ENCODE measurements at regions not wholly inside any gene's neighbourhood (a gene's known extent, or its start where the extent isn't known, plus 50 kb on each side); places are given as distances from the start of the nearest gene placed in this dataset.

DNA sequence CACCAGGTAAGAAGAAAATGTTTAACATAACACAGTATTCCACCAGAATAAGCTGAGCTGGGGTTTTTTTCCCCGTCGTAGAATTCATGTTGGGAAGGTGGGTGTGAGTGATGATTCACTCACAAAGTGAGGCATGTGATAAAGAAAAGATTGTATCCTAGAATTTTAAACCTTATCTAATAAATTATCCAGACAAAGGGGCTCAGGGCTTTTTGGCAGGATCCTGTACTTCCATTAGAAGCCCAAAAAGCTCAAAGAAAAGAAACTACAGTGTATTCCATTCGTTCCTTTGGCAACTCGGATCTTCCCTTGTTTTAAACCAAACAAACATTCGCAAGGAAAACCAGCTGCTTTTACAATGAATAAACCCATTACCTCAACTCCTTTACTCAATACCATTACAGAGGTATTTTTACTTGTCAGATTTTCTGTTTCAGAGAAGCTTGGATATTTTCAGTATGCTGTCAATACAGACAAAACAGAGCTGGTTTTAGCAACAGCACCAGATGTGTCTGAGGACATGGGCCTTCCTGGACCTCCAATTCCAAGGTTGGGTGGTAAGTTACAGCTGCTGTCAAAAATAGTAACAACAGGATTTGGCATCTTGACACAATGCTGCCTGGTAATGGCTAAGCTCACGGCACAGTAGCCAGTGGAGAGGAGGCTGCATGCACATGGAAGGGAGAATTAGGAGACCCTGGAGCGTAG lies 159.9 kb upstream of the RUNX1 start:
- DNase-seq = no peak

DNA sequence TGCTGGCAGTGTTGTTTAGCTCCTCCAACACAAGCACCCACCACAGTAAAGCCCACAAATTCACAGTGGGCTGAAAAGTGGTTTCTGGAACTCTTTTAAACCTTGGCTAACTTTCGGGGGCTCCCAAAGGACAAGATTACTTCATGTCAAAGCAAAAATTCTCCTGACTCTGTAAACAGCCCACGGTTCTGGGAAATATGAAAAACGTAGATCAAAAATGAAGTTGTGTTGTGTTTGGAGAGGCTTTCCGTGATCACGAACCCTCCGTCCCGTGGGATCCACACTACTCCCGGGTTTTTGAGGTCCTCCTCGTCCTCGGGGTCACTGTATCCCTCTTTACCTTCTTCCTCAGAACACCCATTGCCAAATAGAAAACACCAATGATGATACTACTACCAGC lies 159.0 kb upstream of the RUNX1 start:
- DNase-seq = no peak

GRCh38 chr21:35207322-35207721 lies 158.2 kb upstream of the RUNX1 start:
- no peak for DNase-seq

DNA sequence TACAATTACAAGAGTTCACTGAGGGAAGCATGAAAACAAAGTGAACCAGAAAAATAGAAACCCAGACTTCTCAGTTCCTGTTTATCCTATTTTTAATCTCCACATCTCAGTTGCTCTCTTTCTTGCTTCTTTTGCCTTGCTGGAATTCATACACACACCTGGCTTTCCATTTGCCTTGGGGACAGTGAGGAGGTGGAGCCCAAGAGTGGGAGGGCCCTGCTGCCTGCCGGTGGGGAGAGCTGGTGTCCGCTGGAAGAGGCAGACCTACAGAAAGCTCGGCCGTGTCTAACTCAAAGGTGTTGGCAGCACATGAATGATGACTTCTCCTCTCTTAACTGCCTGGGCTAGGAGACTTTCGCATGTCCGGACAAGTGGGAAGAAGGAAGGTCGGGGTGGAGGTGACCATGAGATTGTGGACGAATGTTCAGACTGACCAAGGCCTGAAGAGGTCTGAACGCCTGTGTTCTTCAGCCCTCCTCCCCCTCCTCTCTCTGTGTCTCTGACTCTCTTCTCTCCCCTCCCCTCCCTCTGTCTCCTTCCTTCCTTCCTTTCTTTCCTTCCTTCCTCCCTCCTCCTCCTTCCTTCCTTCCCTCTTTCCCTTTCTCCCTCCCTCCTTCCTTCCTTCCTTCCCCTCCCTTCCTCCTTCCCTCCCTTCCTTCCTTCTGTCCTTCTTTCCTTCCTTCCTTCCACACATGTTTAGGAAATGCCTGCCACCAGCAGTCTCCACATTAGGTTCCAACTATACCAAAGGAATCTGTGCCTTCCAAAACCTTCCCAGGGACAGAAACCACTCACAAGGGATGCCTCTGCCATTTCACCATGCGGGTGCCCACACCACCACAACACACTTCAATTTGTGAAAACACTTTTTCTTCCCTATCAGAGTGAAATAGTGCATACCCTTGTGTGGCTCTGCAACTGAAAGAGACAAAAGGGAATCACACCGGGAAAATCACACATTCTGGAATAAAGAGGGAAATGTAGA lies 157.3 kb upstream of the RUNX1 start:
- peak in 1 of 2 donors; percentile 15 for DNase-seq

DNA sequence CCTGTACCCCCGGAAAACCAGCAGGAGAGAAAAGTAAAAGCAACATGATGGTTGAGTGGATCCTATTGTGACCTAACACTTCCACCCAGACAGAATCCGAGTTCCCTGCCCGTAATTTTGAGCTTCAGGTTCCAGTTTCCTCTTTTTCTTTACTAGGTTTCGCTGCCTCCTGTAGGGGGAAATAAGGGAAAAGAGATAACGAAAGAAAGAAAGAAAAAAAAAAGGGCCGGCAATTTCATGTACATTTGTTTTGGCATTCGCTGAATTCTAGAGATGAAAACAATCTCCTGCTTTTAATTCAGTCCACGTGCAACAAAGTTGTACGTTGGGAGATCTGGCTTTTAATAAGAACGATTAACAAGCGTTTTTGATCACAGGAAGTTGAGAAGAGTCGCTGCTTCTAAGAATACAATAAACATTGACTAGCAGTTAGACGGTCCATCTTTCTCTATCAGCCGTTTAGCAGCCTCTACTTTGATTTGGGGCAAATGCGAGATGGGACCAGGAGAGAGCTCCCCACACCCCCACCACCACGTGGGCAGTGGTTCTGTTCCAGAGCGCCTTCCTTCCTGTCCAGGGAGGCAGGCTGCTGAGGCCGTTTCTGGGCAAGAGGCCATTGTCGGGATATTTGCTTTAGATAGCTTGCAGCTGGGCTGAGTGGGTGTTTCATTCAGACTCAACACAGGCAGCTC lies 155.9 kb upstream of the RUNX1 start:
- DNase-seq = peak; percentile 34 to 38

GRCh38 chr21:35204125-35204524 lies 155.0 kb upstream of the RUNX1 start:
- no peak for DNase-seq

- no peak for DNase-seq
Measured at GRCh38 chr21:35203093-35203977, 154.2 kb upstream of the RUNX1 start.

DNA sequence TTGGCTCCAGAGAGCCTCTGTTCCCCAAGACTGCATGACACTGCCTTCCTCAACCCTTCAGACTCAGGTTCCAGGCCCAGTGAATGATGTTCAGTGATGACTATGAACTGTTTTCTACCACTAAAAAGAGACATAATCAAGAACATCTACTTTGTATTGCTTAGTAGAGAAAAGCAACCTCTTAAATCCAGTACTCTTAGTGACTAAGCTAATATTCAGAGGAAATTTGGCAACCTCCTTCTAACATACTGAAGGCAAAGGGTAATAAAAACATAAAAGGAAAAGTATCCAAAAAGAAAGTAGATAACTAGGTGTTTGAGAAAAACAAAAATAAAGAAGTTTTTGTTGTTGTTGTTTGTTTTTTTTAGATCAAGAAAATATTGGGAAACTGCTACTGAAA lies 153.3 kb upstream of the RUNX1 start:
- DNase-seq = no peak

DNA sequence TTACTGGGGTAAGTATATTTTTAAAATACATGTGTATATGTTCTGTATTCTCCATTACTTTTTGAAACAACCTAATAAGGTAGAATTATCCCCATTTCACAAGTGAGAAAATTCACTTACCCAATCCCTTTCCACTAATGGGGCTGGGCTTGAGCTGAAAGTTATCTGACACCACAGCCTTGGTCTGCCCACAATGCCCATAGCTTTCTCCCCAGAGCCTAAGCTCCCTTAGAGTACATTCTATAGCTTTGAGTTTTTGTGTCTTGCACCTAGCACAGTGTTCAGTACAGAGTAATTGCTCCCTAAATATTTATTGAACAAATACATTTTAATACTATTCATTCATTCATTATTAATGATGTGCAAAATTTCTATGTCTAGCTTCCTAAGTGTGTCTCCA lies 152.7 kb upstream of the RUNX1 start:
- no peak for DNase-seq

- DNase-seq = no peak
Measured at GRCh38 chr21:35201288-35201687, 152.2 kb upstream of the RUNX1 start.

DNA sequence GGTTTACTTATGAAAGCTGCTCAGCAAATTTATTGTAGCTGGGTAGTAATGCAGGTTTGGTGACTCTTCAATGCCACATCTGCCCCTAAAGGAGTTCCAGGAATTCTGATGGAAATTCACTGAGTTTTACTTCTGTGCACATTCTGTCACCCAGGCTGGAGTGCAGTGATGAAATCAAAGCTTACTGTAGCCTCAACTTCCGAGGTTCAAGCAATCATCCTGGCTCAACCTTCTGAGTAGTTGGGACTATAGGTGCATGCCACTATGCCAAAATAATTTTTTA lies 150.6 kb upstream of the RUNX1 start:
- no peak for DNase-seq

- DNase-seq = no peak
Measured at GRCh38 chr21:35198982-35199732, 150.1 kb upstream of the RUNX1 start.

DNA sequence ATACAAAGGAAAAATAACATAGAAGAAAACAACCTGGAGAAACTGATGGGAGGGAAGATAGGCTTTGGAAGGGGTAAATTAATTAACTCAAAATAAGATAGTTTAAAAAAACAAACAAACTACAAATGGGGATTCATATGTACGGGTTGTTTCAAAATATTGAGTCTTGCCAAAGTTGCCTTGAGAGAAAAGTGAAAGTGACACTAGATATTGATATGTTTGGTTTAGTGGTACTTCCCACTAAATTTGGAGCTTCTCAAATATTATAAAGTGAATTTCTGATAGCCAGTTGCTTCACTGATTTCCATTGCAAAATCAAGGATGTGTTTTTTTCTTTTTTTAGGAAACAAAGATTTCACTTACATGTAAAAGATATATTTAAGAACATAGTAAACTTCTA lies 149.5 kb upstream of the RUNX1 start:
- DNase-seq = no peak

GRCh38 chr21:35197992-35198431 lies 148.9 kb upstream of the RUNX1 start:
- no peak for DNase-seq

DNA sequence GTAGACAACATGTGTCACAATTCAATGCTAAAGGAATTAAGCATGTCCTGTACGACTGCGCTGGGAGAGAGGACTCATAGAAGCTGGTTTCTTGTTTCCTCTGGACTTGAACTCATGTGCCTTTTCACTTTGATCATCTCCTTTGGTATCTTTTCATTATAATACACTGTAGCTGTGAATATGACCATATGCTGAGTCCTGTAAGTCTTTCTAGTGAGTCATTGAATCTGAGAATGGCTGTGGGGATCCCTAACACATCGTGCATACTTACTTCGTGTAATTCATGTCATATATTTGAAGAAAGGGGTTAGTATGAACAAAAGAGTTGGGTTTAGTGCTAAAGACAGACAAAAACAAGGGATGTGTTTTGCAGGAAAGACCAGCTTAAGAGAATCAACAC lies 148.1 kb upstream of the RUNX1 start:
- no peak for DNase-seq

GRCh38 chr21:35196128-35196527 lies 147.0 kb upstream of the RUNX1 start:
- no peak for DNase-seq

GRCh38 chr21:35195232-35195631 lies 146.1 kb upstream of the RUNX1 start:
- DNase-seq = no peak

DNA sequence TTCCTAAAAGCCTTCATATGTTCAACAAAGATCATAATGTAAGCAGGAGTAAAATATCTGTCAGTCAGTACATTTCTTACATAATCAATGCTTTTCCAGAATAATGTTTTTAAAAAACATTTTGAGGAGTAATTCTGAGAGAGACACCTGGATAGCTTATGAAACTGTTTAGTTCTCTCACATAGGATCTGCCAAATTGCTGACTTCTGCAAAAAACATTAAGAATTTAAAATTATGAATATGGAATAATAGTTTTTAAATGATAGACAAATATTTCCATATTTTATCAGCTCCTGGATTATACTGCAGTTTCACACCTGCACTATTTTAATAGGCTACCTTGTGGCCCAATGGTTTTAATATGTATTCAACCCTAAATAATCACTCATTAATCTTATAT lies 142.7 kb upstream of the RUNX1 start:
- DNase-seq = no peak

GRCh38 chr21:35191128-35191527 lies 142.0 kb upstream of the RUNX1 start:
- DNase-seq = no peak

DNA sequence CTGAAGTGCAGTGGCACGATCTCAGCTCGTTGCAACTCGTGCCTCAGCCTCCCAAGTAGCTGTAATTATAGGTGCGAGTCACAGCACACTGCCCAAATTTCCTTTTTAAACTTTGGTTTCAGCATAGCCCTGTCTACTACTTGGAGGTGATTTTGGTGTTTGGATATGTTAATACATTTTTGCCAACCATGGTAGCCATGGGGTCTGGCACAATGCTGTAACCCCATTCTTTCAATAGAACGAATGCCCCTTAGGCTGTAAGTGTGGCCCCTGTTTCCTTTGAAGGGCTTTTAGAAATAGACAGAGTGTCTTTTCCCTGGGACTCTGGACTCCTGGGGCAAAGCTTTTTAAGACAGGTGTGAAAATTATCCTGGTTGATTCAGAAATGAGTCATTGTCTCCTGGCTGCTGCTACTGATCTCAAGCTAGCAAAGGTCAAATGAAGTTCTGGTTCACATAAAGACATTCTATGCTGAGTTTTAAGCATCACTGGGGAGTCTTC lies 141.1 kb upstream of the RUNX1 start:
- DNase-seq = no peak

DNA sequence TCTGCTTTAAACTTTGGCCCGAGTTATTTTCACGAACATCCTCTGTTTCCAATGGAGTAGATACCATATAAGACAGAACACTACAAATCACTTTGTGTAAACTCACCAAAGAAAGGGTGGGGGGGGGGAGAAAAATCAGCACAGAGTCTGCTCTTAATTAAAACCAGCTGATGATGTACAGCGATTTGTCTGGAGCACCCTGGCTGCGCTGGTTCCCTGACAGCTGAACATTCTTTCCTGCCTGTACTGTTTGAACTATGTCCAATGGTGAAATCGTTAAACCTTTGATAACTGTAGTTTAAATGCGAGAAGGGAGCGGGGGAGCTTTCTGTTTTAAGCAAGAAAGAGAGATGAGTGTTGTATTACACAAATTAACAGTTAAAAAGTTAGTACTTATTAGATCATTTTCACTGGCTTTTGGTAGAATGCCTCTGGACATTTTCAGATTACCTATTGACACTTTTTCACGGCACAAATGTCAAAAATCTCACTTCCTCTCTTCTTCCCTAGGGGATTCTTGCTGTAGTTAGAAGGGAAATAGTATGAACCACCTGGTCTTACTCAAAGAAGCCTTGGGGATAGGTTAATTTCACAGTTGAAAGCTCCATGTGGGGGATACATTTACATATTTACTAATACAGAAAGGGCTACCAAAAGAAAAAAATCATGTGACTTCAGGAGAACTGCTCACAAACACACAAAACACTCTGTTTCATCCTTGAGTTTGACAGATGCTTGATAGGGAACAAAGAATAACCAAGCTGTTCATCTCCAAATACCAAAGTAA lies 140.2 kb upstream of the RUNX1 start:
- no peak for DNase-seq

Measured in hippocampal formation (tissue), 2 donors.